HG03159 (cell line): ENCODE measurements at regions not wholly inside any gene's neighbourhood (a gene's known extent, or its start where the extent isn't known, plus 50 kb on each side); places are given as distances from the start of the nearest gene placed in this dataset.
"Not testable (repeated sequence)": the region's sequence is repeated elsewhere in the genome, so short reads cannot be mapped to it uniquely, and the experiment has no call there.

Experiments used
- ATAC-seq: cut with Tn5 transposase; IDR thresholded peaks from one replicate; pipeline ENCODE4 v1.9.1; 2021; ENCODE audit warnings: mild to moderate bottlenecking, moderate library complexity; ENCODE audit not compliant: unreplicated experiment

DNA sequence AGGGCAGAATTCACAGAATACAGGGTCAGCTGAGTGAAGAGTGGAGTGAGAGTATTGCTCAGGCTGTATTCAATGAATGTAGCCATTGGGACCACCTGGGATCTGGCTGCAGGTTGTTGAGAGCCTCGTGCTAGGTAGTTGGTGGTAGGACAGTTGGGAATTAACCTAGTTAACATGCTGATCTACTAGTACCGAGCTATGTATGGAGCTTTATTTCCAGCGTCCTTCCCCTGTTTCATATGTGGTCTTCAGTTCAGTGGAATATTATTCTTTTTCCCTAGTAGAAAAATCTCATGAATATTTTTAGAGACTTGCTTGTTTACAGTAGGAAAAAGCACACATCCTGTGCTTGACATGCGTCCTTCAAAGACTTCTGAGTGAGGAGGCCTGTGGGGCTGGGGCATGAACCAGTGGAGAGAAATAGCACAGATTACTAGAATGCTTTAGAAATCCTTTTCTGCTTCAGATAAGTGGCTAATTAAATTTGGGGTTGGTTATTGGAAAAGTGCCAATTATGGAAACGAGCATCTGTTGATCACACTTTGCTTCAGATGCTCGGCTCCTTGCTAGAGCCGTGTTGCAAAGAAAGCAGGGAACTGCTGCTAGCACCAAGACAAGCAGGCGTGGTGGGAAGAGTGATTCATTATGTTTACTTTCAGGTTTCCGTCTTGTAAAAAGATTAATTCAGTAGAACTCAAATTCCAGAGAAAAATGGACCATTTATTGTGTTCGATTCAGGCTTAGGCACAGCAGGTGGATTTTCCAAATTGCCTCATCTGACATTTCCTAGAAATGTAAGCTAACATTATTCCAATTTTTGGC, 53.6 kb downstream of the ARF6 start:
- no peak for ATAC-seq

DNA sequence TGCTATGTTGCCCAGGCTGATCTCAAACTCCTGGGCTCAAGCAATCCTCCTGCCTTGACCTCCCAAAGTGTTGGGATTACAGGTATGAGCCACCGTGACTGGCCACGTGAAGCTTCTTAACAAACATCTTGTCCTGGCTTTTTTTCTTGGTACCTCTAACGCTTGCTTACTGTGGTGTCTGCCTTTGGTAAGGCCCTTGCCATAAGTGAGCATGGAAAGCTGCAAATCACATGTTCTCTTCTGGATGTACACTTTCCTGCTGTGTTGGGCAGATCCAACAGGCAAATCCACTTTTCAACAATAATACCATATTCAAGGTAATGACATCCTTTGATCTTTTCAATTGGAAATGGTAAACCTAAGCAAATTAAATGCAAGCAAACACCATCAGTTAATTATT, 54.6 kb downstream of the ARF6 start:
- ATAC-seq = no peak

DNA sequence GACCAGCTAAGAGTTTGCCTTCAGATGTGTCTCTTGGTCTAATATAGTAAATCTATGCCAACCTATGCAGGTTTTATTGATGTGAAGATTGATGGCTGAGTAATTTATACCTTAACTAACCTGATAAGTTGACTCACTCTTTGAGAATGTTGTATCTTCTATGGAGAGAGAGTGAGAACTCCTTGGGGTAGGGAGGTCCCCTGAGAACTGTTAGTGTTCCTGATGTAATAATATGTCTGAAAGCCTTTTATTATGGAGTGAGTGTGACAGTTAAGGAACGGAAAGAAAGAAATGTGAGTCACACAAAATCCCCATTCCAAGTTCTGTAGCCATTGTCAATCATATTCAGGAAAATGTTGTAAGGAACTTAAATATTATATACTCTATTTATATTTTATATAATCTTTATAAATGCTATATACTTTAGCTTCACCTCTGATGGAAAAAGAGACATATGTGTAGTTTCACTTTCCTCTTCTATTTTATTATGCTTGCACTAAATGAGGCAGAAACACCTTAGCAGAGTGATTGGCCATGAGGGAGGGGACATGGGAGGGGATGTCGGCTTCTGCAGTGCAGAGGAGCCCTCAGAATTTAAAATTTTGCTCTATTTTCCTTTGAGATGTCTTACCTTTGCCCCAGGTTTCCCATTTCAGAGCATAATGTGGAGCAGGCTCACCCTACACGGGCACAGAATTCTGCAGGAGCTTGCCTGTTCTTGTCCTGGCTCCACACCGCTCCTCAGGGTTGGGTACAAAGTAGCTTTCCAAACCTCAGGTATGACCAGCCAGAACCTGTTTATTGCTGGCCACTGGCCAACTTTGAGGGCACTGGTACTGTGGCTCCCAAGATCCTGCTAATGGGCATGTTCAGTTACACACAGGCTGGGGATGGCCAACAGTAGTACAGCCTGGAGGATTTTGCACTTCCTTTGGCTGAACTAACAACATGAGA, 57.7 kb downstream of the ARF6 start:
- ATAC-seq = no peak

DNA sequence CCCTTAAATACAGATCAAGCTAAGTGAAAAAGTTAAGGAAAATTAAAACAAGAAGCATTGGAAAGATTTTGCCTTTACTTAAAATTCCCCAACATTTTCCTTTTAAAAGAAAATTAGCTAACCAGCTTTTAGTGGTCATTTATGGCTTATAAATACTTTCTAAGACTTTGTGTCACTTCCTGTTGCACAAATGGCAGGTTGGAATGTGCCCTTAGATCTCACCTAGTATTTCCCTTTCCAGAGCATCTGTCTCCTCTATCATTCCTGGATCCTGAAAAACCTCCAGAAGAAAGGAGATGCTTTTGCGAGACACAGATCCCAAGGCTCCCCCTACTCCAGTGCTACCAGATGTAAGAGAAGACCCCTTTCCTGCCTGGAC, 58.3 kb downstream of the ARF6 start:
- no peak for ATAC-seq

DNA sequence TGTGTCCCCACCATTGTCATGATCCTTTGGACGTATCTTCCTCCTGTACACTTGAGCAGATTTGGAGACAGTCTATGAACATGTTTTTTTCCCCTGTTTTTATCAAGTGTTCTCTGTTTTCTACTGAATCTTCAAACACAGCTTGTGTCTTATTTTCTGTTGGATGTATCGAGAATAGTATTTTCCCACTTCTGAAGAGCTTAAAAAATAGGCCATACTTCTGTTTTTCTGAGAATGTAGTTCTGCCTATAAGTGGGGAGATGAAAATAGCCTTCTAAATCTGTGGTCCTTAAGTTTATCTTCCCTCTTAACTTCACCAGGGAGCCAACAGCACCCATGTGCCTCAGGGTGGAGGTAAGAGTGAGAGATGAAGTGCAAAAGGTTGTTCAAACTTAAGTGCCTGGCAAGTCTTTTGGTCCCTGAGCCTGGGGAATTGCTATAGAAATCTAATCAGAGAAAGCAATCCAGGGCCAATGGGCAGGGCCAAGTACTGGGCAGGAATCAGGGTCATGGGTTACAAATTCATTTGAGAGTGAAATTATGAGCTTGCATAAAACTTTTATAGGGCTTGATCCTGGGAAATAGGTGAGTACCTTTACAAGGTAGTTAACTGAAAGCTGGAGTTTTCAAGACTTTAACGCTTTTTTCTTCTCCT, 58.9 kb downstream of the ARF6 start:
- no peak for ATAC-seq

DNA sequence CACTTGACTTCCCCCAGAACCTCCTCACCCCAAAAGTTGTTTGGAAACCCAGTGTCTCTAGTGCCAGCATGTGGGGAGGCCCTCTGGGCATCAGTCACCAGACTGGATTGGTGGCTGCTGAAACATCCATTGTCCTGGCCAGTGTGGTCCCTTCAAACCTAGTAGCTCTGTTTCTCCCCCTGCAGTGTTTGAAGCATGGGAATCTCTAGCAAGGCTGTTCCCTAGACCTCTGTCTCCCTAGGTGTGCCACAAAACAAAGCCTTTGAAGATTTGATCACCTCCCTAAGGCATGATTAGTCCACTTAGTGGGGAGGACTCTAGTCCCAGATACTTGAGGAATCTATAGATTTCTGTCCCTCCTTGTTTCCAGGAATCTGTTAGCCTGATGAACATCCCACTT, 60.3 kb downstream of the ARF6 start:
- ATAC-seq = no peak

DNA sequence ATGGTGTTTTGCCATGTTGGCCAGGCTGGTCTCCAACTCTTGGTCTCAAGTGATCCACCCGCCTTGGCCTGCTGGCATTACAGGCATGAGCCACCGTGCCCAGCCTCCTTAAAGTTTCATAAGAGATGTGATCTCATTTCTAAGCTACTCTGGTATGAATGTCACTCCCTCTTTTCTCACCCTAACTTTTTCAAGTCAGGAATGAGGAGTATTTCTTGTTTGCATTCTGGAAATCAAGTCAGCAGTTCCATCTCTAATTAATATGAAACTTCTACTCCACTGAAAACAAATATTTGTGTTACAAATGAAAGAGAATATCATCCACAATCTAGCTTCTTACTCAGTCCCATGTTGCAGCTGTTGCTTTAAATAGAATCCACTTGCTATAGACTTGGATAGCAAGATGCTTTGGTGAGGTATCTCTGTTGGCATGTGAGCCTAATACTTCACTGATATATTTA, 61.3 kb downstream of the ARF6 start:
- ATAC-seq = no peak

DNA sequence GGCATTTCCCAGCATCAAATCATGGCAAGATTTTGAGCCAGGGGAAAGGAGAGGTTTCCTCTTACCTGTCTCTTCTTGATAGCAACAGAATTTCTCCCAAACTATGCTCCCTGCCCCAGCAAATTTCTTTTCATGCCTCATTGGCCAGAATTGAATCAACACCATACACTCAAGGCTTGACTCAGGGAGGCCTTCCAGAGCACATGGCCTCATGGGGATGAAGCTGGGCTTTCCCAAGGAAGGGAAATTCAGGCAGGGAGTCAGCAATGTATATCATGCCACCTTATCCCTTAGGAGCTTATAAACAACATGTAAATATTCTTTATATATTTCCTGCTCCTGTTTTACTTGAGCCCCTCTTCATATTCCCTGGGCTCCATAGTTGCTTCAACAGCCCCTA, 62.1 kb downstream of the ARF6 start:
- no peak for ATAC-seq

DNA sequence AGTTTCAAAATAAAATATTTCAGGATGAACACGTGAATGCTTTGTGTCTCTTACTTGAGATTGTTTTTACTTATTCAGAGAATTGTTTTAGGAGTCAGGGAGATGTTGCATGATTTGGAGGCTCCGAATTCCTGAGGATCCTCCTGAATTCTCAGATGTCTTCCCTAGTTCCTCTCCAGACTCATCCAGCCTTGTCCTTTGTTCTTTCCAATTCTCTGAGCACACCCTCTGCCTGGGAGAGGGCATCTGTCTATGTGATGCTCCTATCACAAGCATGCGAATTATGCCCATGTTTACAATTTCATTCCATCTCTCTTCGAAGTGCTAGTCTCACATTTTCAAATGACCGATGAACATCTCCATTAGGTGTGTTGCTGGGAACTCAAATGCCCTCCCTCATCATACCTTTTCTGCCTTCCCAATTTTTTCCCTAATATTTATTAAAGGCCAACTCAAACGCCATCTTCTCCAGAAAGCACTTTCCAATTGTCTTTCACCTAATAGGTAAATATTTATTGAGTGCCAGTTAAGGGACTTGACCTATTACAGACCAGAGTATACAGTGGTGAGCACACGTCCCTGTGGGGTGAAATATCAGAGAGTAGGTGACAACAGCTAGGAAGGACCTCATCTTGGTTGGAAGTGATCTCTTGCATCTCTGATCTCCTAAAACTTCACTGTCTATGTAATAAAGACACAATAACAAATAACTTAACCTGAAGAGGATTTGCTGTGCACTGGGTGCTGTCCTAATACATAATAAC, 64.4 kb downstream of the ARF6 start:
- ATAC-seq = no peak

DNA sequence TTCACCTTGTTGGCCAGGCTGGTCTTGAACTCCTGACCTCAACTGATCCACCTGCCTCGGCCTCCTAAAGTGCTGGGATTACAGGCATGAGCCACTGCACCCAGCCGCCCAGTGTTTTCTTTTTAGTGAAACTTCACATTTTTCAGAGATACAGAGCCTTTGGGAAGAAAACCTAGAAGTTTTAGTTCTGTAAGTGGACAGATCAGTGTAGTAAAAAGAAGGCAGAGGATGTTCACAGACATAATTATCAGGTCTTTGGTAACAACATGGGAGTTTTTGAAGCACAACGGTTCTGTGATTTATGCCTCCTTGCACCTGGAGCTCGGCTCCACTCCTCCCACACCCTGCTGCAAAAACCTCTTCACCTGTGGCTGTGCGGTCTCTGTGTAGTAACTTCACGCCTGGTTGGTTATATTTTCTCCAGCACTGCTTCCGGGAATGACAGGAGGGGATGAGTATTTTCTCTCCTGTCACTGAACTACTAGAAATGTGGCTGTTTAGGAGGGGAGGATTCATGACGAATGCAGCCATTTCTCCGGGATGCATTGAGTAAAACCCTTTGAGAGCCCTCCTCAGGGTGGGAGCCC, 67.0 kb downstream of the ARF6 start:
- peak; percentile 48 for ATAC-seq

DNA sequence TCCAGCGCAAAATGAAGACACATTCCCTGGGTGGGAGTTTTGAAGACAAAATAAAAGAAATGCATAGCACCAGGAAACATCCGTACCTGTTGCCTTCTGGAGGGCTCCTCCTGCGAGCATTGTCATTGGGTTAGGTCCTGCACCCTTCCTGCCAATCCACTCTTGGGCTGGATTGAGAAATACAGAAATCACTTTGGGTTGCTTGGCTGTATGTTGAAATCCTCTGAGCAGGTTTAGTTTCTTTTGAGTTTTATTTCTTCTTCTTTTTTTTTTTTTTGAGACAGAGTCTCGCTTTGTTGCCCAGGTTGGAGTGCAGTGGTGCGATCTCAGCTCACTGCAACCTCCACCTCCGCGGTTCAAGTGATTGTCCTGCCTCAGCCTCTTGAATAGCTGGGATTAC, 67.6 kb downstream of the ARF6 start:
- no peak for ATAC-seq

DNA sequence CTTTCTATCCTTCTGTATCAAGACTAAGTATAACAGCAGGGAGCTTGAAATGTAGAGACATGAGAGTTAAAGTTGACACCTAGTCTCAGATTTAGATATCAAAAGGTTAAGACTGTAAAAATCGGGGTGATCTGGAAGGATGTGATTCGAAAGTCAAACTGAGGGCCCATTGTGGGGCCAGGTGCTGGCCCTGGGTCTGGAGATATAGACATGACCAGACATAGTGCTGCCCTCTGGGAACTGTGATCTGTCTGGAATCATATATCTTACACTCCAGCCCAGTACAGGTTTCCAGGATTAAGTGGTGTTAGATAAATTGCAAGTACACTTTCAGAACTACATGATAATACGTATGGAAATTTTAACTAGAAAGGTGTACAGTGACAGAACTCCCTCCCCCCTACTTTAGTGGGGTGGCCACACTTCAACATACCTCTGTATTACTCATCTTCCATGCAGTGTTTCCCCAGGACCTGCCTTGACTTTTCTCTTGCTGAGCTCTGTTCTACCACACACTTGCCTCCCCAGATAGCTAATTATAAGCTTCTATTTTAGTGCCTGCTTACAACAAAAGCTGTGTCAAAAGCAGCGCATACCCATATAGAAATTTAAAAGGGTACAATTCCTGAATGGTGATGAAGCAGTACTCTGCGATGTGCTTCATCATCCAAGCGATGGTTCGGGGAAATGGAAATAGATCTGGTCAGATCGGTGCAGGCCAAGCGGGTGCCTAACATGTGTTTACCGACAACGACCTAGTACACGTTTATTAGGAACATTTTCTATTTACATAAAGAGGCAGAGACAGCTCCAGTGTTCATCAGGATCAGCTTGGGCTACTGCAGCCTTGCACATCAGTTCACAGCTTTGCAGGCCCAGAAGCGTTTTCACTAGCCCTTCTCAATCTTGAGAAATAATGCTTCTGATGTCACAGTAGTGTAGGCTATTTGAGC, 68.7 kb downstream of the ARF6 start:
- ATAC-seq = no peak

DNA sequence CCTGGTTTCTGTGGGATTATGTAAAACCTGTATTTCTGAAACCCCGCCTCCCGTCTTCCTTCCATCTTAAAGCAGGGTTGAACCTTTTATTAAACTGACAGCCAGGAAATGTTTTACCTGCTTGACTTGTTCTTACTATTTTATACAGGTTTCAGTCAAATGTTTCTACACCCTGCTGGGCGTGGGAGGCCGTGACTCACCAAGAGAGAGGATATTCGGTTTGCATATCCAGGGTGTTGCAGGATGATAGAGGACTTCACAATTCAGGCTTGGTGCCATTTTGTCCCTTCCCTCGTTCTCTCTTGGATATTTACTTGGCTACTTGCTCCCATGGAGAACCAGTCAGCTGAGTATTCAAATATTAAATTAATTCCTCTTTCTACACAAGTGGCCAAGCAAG, 69.7 kb downstream of the ARF6 start:
- ATAC-seq = no peak

DNA sequence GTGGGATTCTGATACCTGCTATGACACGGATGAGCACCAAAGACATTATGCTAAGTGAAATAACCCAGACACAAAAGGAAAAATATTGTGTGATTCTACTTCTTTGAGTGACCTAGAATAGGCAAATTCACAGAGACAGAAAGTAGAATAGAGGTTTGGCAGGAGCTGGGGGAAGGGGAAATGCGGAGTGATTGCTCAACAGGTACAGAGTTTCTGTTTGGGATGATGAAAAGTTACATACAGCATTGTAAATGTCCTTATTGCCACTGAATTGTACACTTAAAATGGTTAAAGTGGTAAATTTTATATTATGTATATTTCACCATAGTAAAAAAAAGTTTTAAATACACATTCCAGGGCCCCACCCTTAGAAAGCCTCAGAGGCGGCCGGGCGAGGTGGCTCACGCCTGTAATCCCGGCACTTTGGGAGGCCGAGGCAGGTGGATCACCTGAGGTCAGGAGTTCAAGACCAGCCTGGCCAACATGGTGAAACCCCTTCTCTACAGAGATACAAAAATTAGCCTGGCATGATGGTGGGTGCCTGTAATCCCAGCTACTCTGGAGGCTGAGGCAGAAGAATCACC, 72.3 kb downstream of the ARF6 start:
- ATAC-seq = not testable (repeated sequence)

DNA sequence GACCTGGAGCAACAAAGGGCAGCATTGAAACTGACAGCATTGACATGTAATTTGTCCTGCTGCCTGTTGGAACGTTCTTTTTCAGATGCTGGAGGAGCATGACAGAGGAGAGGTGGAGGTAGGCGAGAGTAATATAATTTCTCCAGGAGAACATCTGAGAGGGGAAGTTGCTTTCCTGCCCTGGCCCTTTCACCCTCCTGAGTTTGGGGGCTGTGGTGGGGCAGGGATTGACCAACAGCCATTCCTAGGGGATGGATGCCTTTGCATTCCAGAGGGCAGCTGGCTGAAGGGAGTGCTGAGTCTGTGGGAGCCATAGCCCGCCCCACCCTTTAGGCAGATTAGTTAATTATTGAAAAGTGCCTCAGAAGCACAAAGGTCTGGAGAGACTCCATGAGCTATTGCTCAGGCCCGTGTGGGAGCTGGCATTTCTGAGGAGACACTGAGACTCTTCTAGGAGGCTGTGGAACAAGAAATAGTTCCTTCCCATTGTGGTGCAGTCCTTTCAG, 73.5 kb downstream of the ARF6 start:
- ATAC-seq = no peak

DNA sequence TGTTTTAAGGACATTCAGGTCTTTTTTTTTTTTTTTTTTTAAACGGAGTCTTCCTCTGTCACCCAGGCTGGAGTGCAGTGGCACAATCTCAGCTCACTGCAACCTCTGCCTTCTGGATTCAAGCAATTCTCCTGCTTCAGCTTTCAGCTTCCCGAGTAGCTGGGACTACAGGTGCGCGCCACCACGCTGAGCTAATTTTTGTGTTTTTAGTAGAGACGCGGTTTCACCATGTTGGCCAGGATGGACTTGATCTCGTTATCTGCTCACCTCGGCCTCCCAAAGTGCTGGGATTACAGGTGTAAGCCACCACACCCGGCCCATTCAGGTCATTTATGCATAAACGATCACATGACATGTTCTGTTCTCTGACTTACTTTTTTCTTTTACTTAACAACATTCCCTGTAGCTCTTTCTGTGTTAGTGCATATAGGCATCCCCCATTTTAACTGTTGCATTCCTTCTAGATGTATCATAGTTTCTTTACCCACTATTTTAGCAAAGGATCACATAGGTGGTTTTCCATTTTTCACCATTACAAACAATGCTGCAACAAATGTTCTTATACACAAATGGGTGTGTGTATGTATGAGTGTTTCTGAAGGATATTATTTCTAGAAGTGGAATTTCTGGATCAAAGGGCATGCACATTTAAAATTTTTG, 74.2 kb downstream of the ARF6 start:
- no peak for ATAC-seq

DNA sequence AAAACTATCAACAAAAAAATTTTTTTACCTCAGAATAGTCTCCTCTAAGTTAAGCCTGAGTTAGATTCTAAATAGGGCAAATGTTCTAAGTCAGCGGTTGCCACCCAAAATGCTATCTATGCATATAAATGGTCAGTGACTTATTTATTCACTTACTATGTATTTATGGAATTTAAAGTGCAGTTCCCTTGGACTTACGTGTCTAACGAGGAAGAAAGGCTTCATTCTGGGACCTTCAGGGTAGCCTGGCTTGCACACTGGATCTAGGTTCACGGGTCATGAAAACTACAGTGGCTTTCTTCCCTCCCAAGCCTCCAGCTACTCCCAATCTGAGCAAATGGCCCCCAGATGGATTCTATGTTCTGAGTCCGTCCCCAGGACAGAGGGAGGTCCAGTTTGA, 77.1 kb downstream of the ARF6 start:
- no peak for ATAC-seq

DNA sequence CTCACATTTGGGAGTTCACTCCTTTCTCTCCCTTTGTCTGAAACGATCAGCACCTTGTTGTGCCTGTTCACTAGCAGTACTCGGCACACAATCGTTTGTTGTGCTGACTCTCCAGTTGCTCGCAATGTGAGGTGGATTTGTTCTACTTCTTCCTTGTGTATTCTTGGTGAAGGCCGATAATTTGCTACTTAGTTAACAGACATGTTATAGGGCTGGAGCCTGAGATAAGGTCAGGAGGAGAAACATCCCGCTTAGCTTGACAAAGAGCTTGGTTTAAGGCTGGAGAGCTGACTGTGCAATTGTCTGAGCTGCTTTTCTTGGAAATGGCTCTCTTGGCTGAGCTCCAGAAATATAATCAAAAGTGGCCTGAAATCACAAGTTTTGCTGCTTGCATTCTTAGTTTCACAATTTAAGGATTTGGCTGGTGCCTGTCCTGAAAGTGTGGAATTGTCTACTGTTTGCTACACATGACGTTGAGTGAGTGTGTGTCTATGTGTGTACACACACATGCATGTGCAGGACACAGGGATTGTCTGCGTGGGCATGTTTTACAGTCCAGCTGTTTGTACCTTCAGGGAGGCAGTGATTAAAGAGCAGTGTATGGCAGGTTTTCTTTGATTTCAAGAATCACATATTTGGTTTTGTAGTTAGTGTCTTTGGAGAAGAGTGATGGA, 77.7 kb downstream of the ARF6 start:
- peak; percentile 17 for ATAC-seq
